Endothelial cell (in vitro differentiated cells): ENCODE measurements at regions not wholly inside any gene's neighbourhood (a gene's known extent, or its start where the extent isn't known, plus 50 kb on each side); places are given as distances from the start of the nearest gene placed in this dataset.

Experiments
- DNase-seq: peaks from one replicate; pipeline ENCODE4 v3.0.0; 2021; ENCODE audit warnings: low spot score
- H3K27ac Mint-ChIP-seq: one replicate; pipeline ENCODE4 v1.8.0; 2021; ENCODE audit warnings: mixed read lengths, inconsistent platforms; ENCODE audit not compliant: unreplicated experiment
- H3K27me3 Mint-ChIP-seq: one replicate; pipeline ENCODE4 v1.8.0; 2021; ENCODE audit warnings: mild to moderate bottlenecking, moderate library complexity, mixed read lengths, inconsistent platforms; ENCODE audit not compliant: unreplicated experiment
- H3K36me3 Mint-ChIP-seq: one replicate; pipeline ENCODE4 v1.8.0; 2021; ENCODE audit warnings: mild to moderate bottlenecking, low read depth, mixed read lengths, inconsistent platforms; ENCODE audit not compliant: unreplicated experiment
- H3K4me1 Mint-ChIP-seq: one replicate; pipeline ENCODE4 v1.8.0; 2021; ENCODE audit warnings: mild to moderate bottlenecking, mixed read lengths, inconsistent platforms; ENCODE audit not compliant: unreplicated experiment
- H3K4me3 Mint-ChIP-seq: one replicate; pipeline ENCODE4 v1.8.0; 2021; ENCODE audit warnings: mild to moderate bottlenecking, mixed read lengths, inconsistent platforms; ENCODE audit not compliant: unreplicated experiment
- H3K9me3 Mint-ChIP-seq: one replicate; pipeline ENCODE4 v1.8.0; 2021; ENCODE audit warnings: mixed read lengths, inconsistent platforms; ENCODE audit not compliant: unreplicated experiment
- CTCF ChIP-seq: fragments of 200-600 bp; sonication (generic); IDR thresholded peaks from one replicate; pipeline ENCODE4 v1.5.0; 2021; ENCODE audit warnings: antibody characterized with exemption; ENCODE audit not compliant: unreplicated experiment

GRCh38 chr18:59063300-59063906 is 76.3 kb upstream of the SEC11C start:
- no peak overlapping the region for H3K27ac Mint-ChIP-seq
- no peak for TF ChIP-seq CTCF
- no peak overlapping the region for H3K4me3 Mint-ChIP-seq
- H3K36me3 Mint-ChIP-seq = no peaks in the 10 kb centered on the region
- no peaks in the 10 kb centered on the region for H3K9me3 Mint-ChIP-seq
- no peak for DNase-seq
- peaks cover 9% of the 10 kb centered on the region for H3K4me1 Mint-ChIP-seq
- peaks cover 1% of the 10 kb centered on the region for H3K27me3 Mint-ChIP-seq

GRCh38 chr18:59063912-59064311 is 75.8 kb upstream of the SEC11C start:
- Mint-ChIP-seq H3K27me3 (peaks cover 1% of the 10 kb centered on the region), H3K4me3 (no peak overlapping the region), H3K36me3 (no peaks in the 10 kb centered on the region), H3K4me1 (peaks cover 9% of the 10 kb centered on the region), H3K9me3 (no peaks in the 10 kb centered on the region), H3K27ac (no peak overlapping the region)
- DNase-seq = no peak
- TF ChIP-seq CTCF = no peak

- Mint-ChIP-seq H3K4me3 (no peak overlapping the region), H3K27me3 (peaks cover 1% of the 10 kb centered on the region), H3K27ac (no peak overlapping the region), H3K4me1 (peaks cover 9% of the 10 kb centered on the region), H3K9me3 (no peaks in the 10 kb centered on the region), H3K36me3 (no peaks in the 10 kb centered on the region)
- DNase-seq = no peak
- no peak for TF ChIP-seq CTCF
Measured at GRCh38 chr18:59065684-59066083, 74.0 kb upstream of the SEC11C start.

GRCh38 chr18:59067873-59068272 is 71.8 kb upstream of the SEC11C start:
- DNase-seq = peak; percentile 51
- Mint-ChIP-seq H3K4me1 (no peaks in the 10 kb centered on the region), H3K27ac (no peak overlapping the region), H3K9me3 (no peaks in the 10 kb centered on the region), H3K36me3 (no peaks in the 10 kb centered on the region), H3K27me3 (peaks cover 1% of the 10 kb centered on the region), H3K4me3 (no peak overlapping the region)
- peak; percentile 35 for TF ChIP-seq CTCF

GRCh38 chr18:59068276-59069071 is 71.2 kb upstream of the SEC11C start:
- Mint-ChIP-seq H3K4me1 (no peaks in the 10 kb centered on the region), H3K9me3 (no peaks in the 10 kb centered on the region), H3K27me3 (peaks cover 1% of the 10 kb centered on the region), H3K27ac (no peak overlapping the region), H3K4me3 (no peak overlapping the region), H3K36me3 (no peaks in the 10 kb centered on the region)
- no peak for DNase-seq
- no peak for TF ChIP-seq CTCF
